ENCODE measurements at regions not wholly inside any gene's neighbourhood (a gene's known extent, or its start where the extent isn't known, plus 50 kb on each side); places are given as distances from the start of the nearest gene placed in this dataset.
A peak's percentile ranks its signal among the peaks of the same experiment; 100 is the strongest.
"Not testable (repeated sequence)": the region's sequence is repeated elsewhere in the genome, so short reads cannot be mapped to it uniquely, and the experiment has no call there.

DNA sequence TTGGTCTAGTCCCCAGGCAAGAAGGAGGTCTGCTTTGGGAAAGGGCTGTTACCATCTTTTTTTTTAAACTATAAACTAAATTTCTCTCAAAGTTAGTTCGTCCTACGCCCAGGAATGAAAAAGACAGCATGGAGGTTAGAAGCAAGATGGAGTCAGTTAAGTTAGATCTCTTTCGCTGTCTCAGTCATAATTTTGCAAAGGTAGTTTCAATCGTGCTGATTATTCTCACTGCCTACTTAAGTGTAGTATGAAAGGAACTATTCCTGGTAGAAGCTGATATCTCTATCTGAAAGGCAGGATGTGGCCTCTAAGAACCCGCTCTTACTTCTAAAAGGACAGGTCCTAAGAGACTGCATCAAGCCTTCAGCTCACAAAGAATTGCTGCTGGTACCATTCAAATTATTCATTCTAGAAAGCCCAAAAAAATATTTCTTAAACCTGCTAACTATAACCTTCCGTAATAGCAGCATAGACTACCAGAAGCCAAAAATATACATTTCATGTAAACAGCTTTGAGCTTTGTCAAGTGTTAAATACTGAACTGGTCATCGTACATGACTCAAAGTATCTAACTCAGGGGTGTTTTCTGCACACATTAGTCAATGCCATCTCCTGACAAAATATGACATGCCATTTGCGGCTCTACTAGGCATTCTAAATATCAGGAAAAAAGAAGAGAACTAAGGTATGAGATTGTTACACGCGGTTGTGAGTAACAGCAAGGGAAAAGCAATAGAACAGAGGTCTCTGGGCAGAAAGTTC is 96.0 kb upstream of the CCDC80 start:
- no peak for DNase-seq (ENCODE audit: low read depth, low spot score)

DNA sequence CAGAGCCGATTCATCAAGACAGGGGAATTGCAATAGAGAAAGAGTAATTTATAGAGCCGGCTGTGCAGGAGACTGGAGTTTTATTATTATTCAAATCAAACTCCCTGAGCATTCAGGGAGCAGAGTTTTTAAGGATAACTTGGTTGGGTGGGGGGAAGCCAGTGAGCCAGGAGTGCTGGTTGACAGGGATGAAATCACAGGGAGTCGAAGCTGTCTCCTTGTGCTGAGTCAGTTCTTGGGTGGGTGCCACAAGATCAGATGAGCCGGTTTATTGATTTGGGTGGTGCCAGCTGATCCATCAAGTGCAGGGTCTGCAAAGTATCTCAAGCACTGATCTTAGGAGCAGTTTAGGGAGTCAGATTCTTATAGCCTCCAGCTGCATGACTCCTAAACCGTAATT is 95.4 kb upstream of the CCDC80 start:
- DNase-seq (ENCODE audit: low read depth, low spot score), result no peak

DNA sequence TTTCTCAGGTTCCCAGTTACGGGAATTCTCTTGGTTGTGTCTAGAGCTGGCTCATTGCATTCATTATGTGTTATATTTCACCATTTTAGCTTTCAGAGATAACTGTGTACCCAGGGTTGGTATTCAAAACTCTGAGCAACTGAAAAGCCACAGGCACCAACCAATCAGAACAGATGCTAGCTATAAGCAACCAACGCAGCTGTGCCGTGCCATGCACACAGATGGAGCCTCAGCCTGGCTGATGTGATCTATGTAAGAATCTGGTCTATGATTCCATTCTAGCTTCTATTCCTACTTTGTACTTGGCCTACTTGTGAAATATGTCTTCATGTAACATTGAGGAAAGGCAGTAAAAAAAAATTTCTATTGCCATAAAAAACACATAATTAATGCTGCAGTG is 95.0 kb upstream of the CCDC80 start:
- no peak for DNase-seq (ENCODE audit: low read depth, low spot score)

DNA sequence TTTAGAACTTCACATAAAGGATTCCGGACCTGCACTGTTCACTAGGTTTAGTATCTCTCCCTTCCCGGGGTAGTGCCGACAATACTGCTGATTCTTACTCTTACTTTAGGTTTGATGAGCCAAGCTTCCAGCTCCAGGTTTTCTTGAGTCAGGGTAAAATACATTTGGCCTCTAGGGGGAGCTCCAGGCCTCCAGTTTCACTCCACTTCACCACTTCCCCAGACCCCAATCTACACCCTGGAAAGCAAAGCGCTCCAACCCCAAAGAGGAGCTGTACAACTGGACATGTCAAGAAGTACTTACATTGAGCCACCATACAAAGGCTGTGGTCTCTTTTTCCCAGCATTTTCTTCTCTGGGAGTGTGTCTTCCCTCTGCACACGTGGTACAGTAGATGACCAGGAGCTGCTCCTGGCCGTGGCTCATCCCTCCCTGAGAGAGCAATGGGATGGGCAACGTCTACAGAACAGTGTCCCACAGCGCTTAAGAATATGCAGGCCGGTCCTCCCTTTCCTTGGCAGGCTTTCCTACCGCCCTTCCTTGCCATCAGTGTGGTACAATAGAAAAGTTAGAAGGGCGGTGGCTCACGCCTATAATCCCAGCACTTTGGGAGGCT is 93.9 kb upstream of the CCDC80 start:
- peak; percentile 13 for DNase-seq (ENCODE audit: low read depth, low spot score)

DNA sequence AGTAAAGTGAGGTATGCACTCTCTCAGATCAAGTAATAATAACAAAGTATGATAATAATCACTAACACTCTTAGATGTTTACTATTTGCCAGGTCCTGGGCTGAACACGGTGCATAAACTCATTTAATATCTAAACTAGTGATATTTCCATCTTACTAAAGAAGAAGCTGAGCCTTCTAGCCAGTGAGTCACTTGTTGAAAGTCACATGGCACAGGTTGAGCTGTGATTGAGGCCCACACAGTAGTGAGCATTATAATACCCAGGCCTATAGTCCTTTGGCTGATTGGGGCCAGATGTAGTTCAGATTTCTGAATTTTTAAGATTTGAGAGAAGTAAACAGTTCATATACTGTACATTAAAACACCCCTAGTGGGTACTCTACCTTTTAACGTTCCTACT is 93.2 kb upstream of the CCDC80 start:
- no peak for DNase-seq (ENCODE audit: low read depth, low spot score)

DNA sequence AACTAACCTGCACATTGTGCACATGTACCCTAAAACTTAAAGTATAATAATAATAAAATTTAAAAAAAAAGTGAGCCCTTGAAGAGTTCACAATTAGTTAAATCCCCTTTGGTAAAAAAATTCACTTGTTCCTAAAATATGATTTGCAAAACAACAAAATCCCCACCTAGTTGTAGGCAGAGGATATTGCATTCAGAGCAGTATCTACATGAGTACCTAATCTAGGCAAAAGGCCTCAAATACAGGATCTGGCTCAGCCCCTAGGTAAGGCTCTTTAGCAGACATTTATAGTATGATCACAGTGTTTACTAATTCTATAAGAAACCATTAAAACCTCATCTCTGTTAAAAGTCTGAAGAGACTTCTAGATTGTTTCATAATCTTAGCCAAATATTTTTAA is 89.3 kb upstream of the CCDC80 start:
- DNase-seq (ENCODE audit: low read depth, low spot score), result no peak

DNA sequence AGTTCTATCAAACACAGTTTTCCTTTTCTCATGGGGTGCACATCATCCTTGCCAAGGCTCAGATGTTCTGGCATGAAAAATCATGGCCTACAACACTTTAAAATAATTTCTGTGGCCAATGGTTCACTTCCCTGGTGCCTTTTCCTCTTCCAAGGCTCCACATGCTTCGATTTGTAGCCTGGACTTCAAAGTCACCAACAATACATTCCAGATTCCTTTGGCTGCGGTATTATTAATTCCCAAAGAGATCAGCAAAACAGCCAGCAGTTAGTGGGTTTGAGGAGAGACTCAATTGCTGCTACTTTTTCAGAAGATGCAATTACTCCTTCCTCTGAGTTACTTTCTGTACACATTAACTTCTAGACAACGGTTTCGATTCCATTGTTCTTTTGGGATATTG is 80.3 kb upstream of the CCDC80 start:
- DNase-seq (ENCODE audit: low read depth, low spot score), result no peak

DNA sequence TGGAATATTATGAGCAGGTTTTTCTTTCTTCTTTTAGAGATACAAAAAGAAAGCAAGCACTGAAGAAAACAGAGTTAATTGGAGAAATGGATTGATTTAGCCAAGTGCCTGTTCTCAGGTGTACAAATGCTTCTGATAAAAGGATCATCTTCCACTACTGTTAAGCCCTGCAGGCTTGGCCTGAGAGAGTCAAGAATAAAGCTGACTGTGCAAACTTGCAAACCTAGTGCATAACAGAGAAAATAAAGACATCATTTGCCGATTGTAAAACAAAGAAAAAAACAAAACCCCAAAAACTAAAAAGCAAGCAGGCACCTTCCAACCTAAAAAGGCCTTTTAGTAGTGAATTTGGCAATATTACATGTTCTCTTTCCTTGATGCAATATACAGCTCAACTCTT is 78.0 kb upstream of the CCDC80 start:
- no peak for DNase-seq (ENCODE audit: low read depth, low spot score)

DNA sequence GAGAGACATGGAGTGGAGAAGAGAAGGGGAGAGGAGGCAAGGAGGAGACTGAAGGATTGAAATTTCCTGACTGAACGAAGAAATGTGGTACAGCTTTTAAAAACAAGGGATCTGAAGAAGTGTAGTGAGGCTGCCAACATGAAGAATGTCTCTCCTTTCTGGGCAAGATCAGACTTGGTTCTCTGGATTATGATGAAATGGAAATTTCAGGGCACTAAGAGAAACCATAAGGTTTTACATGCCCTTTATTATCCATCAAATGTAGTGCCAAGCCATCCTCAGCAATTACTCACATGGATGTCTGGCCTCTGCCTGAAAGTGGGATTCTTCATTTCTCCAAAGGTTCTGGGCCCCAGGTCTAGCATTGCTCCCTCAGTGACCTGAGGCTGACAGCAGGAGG is 77.6 kb upstream of the CCDC80 start:
- DNase-seq (ENCODE audit: low read depth, low spot score), result no peak

DNA sequence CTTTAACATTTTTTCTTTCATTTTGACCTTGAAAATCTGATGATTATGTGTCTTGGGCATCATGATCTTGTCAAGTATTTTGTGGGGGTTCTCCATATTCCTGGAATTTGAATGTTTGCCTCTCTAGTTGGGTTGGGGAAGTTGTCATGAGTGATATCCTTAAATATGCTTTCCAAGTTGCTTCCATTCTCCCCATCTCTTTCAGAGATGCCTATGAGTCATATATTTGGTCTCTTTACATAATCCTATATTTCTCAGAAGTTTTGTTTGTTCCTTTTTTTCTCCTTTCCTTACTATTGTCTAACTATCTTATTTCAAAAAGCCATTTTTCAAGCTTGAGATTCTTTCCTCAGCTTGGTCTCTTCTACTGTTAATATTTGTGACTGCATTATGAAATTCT is 69.0 kb upstream of the CCDC80 start:
- DNase-seq (ENCODE audit: low read depth, low spot score), result no peak

DNA sequence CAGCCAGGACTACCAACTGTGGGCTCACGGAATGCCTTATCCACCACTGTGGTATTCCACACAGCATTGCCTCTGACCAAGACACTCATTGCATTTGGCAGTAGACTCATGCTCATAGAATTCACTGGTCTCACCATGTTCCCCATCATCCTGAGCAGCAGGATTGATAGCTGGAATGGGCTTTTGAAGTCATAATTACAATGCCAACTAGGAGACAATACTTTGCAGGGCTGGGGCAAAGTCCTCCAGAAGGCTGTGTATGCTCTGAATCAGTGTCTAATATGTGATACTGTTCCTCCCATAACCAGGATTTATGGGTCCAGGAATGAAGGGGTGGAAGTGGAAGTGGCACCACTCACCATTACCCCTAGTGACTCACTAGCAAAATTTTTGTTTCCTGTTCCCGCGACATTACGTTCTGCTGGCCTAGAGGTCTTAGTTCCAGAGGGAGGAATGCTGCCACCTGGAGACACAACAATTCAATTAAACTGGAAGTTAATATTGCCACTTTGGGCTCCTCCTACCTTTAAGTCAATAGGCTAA is 58.6 kb upstream of the CCDC80 start:
- no peak for DNase-seq (ENCODE audit: low read depth, low spot score)

DNA sequence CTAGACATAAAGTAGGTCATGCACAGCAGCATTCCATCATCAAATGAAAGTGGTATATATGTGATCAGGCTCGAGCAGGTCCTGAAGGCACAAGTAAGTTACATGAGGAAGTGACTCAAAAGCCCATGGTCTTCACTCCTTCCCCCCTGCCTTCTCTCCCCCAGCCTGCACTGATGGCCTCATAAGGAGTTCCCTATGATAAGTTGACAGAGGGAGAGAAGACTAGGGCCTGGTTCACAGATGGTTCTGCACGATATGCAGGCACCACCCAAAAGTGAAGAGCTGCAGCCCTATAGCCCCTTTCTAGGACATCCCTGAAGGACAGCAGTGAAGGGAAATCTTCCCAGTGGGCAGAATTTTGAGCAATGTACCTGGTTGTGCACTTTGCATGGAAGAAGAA is 57.5 kb upstream of the CCDC80 start:
- DNase-seq (ENCODE audit: low read depth, low spot score), result not testable (repeated sequence)

DNA sequence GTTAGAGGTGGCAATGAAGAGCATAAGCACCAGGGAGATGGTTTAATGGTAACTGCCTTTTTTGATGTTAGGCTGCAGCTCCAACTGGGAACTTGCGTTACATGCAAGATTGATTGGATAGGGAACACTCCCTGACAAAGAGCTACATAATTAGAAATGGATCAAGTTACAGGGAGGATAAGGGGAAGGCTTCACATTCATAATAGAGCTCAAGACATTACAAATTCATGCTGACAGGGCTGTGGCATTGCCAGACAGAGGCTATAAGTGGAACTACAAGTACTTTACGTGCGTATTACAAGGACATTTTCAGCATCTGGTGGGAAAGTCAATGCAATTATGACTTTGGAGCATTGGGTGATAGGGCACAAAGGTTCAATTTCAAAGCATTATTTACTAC is 55.3 kb upstream of the CCDC80 start:
- DNase-seq (ENCODE audit: low read depth, low spot score), result not testable (repeated sequence)

DNA sequence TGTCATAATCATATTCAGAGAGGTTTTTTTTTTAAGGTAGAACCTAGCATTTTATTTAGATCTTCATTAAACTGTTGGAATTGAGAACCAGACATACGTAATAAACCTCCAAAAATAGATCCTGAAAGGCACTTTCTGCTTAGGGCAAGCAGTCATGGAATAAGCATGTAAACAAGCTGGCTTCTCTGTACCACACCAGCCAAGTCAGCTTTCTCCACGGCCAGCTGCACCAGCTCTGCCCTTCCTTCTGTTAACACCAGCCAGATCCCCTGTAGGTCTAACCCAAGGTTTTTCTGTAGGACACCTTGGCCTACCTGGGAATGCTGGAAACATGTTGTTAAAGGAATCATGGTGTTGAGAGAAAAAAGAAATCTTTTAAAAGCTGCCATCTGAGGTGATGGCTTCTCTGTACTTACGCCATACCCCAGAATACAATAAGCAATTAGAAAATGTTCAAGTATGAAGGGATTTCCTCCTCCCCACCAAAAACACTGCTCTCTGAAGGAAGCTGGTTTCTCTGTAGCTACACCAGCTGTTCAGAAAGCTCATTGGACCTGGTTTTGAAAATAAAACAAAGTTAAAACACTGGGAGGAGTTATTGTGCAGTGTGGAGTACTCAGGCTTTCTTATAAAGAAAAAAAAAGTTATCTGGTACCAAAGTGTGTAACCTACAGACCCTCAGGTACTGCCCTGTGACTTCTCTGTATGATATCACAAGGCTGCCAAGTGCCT is 54.6 kb upstream of the CCDC80 start:
- DNase-seq (ENCODE audit: low read depth, low spot score), result not testable (repeated sequence)

DNA sequence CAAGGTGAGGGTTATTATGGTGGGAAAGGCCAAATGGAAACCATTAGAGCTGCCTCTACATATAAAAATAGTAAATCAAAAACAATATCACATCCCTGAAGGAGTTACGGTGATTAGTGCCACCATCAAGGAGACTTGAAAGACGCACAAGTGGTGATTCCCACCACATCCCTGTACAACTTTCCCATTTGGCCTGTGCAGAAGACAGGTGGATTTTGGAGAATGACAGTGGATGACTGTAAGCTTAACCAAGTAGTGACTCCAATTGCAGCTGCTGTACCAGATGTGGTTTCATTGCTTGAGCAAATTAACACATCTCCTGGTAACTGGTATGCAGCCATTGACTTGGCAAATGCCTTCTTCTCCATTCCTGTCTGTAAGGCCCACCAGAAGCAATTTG is 54.0 kb upstream of the CCDC80 start:
- not testable (repeated sequence) for DNase-seq (ENCODE audit: low read depth, low spot score)

DNA sequence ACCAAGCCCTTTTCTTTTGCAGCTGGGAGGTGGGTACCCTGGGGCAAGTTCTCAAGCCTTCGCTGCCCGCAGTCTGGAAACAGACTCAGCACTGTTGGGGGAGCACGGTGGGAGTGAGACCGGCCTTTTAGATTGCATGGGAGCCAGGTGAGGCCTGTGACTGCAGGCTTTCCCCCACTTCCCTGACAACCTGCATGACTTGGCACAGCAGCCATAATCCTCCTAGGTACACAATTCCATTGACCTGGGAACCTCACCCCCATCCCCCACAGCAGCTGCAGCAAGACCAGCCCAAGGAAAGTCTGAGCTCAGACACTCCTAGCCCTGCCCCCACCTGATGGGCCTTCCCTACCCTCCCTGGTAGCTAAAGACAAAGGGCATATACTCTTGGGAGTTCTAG is 52.2 kb upstream of the CCDC80 start:
- DNase-seq (ENCODE audit: low read depth, low spot score), result no peak
